ENCODE measurements at regions not wholly inside any gene's neighbourhood (a gene's known extent, or its start where the extent isn't known, plus 50 kb on each side); places are given as distances from the start of the nearest gene placed in this dataset.

DNA sequence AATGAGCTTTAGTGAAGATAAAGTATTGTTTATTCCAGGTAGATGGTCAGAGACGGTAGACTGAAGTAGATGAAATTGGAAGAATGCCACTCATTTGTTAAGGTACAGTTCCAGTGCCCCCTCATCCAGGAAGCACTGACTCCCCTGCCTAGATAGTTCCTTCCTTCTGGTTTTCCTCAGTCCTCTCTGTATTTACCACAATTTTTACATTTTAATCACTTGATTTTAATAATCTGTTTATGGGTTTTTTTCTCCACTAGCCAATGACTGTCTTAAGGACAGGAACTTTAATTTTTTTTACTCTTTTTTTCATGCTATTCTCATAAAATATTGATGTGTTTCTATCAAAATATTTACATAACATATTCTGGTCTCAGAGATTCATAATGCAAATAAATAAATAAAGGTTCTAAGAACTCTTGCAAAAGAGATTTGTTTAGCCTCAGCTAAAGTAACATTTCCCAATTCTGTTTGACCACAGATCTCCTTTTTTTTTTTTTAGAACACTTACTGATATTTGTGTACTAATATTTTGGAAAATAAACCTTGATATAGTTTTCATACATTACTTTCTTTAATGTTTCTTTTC is 651.6 kb downstream of the PLPP3 start:
- Histone ChIP-seq H3K9me3 (ENCODE audit: insufficient read depth, low read length) (0 out of 2 replicates have a peak, but pooled peaks cover 6% of the 10 kb centered on the region), H3K36me3 (ENCODE audit: insufficient read depth, insufficient read length, low read length) (no peaks in the 10 kb centered on the region), H3K4me3 (ENCODE audit: insufficient read length, low read depth) (no peak overlapping the region), H3K27me3 (ENCODE audit: insufficient read depth, insufficient read length) (no peaks in the 10 kb centered on the region), H3K4me1 (ENCODE audit: insufficient read depth, insufficient read length) (no peaks in the 10 kb centered on the region), H3K9ac (ENCODE audit: insufficient read length, low read depth) (no peak overlapping the region)
- DNase-seq (ENCODE audit: low read depth, low spot score), result no peak
- no peak for TF ChIP-seq ZNF274 (IDR thresholded peaks at IDR 0.05; ENCODE audit: low read depth, low read length)
- TF ChIP-seq YY1 (IDR thresholded peaks at IDR 0.05; ENCODE audit: insufficient read depth, insufficient read length), result no peak
- TF ChIP-seq SUZ12 (IDR thresholded peaks at IDR 0.05; ENCODE audit: extremely low read depth, insufficient read depth, insufficient read length), result no peak

DNA sequence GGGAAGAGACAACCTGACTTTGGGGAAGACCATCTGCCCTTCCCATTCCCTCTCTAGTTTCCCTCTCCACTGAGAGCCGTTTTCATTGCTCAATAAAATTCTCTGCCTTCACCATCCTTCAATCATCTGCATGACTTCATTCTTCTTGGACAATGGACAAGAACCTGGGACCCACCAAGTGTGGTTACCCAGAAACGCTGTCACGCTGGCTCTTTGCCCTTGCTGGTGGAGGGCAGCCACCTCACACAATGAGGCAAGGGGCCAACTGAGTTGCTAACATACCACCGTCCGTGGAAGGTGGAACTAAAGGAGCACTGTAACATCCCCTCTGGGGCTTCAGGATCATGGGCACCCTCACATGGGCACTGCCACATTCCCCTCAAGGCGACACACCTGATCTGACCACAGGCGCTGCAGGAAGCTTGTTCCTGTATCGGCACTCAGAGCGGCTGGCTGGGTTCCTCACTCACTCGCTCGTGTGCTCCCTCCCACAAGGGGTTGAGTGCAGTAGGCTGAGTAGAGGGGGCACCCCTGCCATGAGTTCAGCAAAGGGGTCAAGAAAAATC is 652.4 kb downstream of the PLPP3 start:
- Histone ChIP-seq H3K4me1 (ENCODE audit: insufficient read depth, insufficient read length) (no peaks in the 10 kb centered on the region), H3K27me3 (ENCODE audit: insufficient read depth, insufficient read length) (no peaks in the 10 kb centered on the region), H3K36me3 (ENCODE audit: insufficient read depth, insufficient read length, low read length) (no peaks in the 10 kb centered on the region), H3K9ac (ENCODE audit: insufficient read length, low read depth) (no peak overlapping the region), H3K4me3 (ENCODE audit: insufficient read length, low read depth) (no peak overlapping the region), H3K9me3 (ENCODE audit: insufficient read depth, low read length) (0 out of 2 replicates have a peak, but pooled peaks cover 6% of the 10 kb centered on the region)
- TF ChIP-seq SUZ12 (IDR thresholded peaks at IDR 0.05; ENCODE audit: extremely low read depth, insufficient read depth, insufficient read length), result no peak
- no peak for TF ChIP-seq YY1 (IDR thresholded peaks at IDR 0.05; ENCODE audit: insufficient read depth, insufficient read length)
- no peak for TF ChIP-seq ZNF274 (IDR thresholded peaks at IDR 0.05; ENCODE audit: low read depth, low read length)
- DNase-seq (ENCODE audit: low read depth, low spot score), result no peak

DNA sequence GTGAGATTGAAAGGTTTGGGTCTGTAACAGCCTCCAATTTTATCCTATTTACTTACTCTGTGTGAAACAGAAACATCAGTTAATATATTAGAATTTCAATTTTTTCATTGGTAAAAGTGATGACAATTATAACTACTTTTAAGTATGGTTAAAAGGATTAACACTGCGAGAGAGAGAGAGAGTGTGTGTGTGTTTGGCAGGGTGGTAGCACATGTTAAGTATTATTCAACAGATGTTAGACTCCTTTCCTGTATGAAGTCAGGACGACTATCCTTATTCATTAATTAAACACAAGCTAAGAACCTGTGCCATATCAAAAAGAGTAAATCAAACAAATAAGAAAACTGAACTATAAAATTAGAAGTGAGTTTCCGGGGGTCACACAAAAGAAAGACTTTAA is 662.5 kb downstream of the PLPP3 start:
- Histone ChIP-seq H3K36me3 (ENCODE audit: insufficient read depth, insufficient read length, low read length) (no peaks in the 10 kb centered on the region), H3K27me3 (ENCODE audit: insufficient read depth, insufficient read length) (no peaks in the 10 kb centered on the region), H3K9ac (ENCODE audit: insufficient read length, low read depth) (no peak overlapping the region), H3K4me3 (ENCODE audit: insufficient read length, low read depth) (no peak overlapping the region), H3K9me3 (ENCODE audit: insufficient read depth, low read length) (peaks cover 18% of the 10 kb centered on the region), H3K4me1 (ENCODE audit: insufficient read depth, insufficient read length) (no peaks in the 10 kb centered on the region)
- DNase-seq (ENCODE audit: low read depth, low spot score), result no peak
- TF ChIP-seq SUZ12 (IDR thresholded peaks at IDR 0.05; ENCODE audit: extremely low read depth, insufficient read depth, insufficient read length) (no peak), YY1 (IDR thresholded peaks at IDR 0.05; ENCODE audit: insufficient read depth, insufficient read length) (no peak), ZNF274 (IDR thresholded peaks at IDR 0.05; ENCODE audit: low read depth, low read length) (no peak)

DNA sequence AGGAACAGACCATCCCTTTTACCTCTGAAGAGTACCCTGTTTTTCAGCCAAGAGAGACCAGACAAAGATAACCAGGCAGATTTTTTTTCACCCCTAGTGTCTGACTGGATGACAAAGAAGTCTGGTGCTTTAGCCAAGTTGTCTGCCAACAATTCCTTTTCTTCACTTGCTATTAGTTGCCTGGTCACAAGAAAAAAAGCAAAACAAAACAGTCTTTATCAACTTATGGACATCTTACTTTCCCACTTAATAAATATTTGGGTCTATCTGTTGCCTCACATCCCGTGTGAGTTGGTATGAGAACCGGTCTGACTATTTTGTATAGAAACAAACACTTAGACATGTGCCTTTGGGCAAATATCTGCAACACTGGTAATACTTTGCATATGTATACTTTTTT is 662.9 kb downstream of the PLPP3 start:
- Histone ChIP-seq H3K36me3 (ENCODE audit: insufficient read depth, insufficient read length, low read length) (no peaks in the 10 kb centered on the region), H3K9me3 (ENCODE audit: insufficient read depth, low read length) (peaks cover 18% of the 10 kb centered on the region), H3K9ac (ENCODE audit: insufficient read length, low read depth) (no peak overlapping the region), H3K27me3 (ENCODE audit: insufficient read depth, insufficient read length) (no peaks in the 10 kb centered on the region), H3K4me1 (ENCODE audit: insufficient read depth, insufficient read length) (no peaks in the 10 kb centered on the region), H3K4me3 (ENCODE audit: insufficient read length, low read depth) (no peak overlapping the region)
- TF ChIP-seq ZNF274 (IDR thresholded peaks at IDR 0.05; ENCODE audit: low read depth, low read length) (no peak), YY1 (IDR thresholded peaks at IDR 0.05; ENCODE audit: insufficient read depth, insufficient read length) (no peak), SUZ12 (IDR thresholded peaks at IDR 0.05; ENCODE audit: extremely low read depth, insufficient read depth, insufficient read length) (no peak)
- no peak for DNase-seq (ENCODE audit: low read depth, low spot score)

DNA sequence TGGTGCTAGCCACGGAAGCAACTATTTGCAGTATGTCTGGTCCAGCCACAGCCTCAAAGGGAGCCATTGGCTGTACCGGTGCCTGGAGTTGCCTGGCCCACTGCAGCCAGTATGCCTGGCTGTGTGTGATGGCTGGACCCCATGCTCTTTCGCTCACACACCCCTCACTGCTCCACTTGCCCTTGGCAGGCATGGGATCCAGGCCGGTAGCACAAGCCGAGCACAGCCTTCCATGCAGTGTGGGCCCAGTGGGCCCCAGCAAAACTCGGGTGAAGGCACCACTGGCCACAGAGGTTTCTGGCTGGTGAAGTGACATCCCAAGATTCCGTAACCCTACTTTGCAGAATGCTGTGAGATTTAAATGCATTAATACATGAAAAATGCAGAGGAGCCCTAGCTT is 665.8 kb downstream of the PLPP3 start:
- Histone ChIP-seq H3K27me3 (ENCODE audit: insufficient read depth, insufficient read length) (no peaks in the 10 kb centered on the region), H3K9ac (ENCODE audit: insufficient read length, low read depth) (no peak overlapping the region), H3K4me1 (ENCODE audit: insufficient read depth, insufficient read length) (no peaks in the 10 kb centered on the region), H3K36me3 (ENCODE audit: insufficient read depth, insufficient read length, low read length) (no peaks in the 10 kb centered on the region), H3K9me3 (ENCODE audit: insufficient read depth, low read length) (peaks cover 18% of the 10 kb centered on the region), H3K4me3 (ENCODE audit: insufficient read length, low read depth) (no peak overlapping the region)
- TF ChIP-seq ZNF274 (IDR thresholded peaks at IDR 0.05; ENCODE audit: low read depth, low read length) (no peak), YY1 (IDR thresholded peaks at IDR 0.05; ENCODE audit: insufficient read depth, insufficient read length) (no peak), SUZ12 (IDR thresholded peaks at IDR 0.05; ENCODE audit: extremely low read depth, insufficient read depth, insufficient read length) (no peak)
- no peak for DNase-seq (ENCODE audit: low read depth, low spot score)

DNA sequence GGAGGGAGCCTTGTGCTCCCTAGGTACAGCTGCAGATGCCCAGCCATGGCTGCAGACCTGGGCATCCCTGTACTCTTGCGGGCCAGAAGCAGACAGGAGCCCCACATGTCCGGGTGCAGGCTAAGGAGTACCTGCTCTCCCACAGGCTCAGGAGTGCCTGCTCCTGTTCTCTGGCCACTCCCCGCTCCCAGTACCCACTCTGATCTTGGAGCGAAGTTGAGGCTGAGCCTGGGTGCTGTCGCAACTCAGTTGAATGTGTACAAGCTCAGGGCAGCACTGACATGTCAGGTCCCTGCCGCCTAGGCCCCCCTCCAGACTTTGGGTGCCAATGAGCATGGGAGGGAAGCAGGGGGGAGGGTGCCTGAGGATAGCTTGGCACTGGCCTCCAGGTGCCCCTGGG is 666.9 kb downstream of the PLPP3 start:
- Histone ChIP-seq H3K27me3 (ENCODE audit: insufficient read depth, insufficient read length) (no peaks in the 10 kb centered on the region), H3K36me3 (ENCODE audit: insufficient read depth, insufficient read length, low read length) (no peaks in the 10 kb centered on the region), H3K4me3 (ENCODE audit: insufficient read length, low read depth) (no peak overlapping the region), H3K4me1 (ENCODE audit: insufficient read depth, insufficient read length) (no peaks in the 10 kb centered on the region), H3K9me3 (ENCODE audit: insufficient read depth, low read length) (peaks cover 18% of the 10 kb centered on the region), H3K9ac (ENCODE audit: insufficient read length, low read depth) (no peak overlapping the region)
- no peak for TF ChIP-seq SUZ12 (IDR thresholded peaks at IDR 0.05; ENCODE audit: extremely low read depth, insufficient read depth, insufficient read length)
- no peak for DNase-seq (ENCODE audit: low read depth, low spot score)

DNA sequence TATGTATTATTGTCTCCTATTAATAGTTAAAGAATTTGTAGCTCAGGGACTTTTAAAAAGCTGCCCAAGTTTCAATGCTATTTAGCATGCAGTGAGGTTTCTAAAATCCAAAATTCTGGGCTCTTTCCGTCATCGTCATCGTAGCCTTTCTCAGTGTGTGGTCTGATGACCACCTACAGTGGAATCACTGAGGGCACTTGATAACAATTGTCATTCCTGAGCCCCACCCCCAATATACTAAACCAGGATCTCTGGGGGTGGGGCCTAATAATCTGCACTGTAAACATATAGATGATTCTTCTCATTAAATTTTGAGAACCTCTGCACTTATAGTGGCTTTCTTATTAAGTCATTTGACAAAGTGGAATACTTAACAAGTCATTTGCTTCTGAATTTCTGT is 674.8 kb downstream of the PLPP3 start:
- Histone ChIP-seq H3K36me3 (ENCODE audit: insufficient read depth, insufficient read length, low read length) (no peaks in the 10 kb centered on the region), H3K9ac (ENCODE audit: insufficient read length, low read depth) (no peak overlapping the region), H3K4me1 (ENCODE audit: insufficient read depth, insufficient read length) (no peaks in the 10 kb centered on the region), H3K27me3 (ENCODE audit: insufficient read depth, insufficient read length) (no peaks in the 10 kb centered on the region), H3K9me3 (ENCODE audit: insufficient read depth, low read length) (no peaks in the 10 kb centered on the region), H3K4me3 (ENCODE audit: insufficient read length, low read depth) (no peak overlapping the region)
- TF ChIP-seq SUZ12 (IDR thresholded peaks at IDR 0.05; ENCODE audit: extremely low read depth, insufficient read depth, insufficient read length), result no peak
- no peak for TF ChIP-seq ZNF274 (IDR thresholded peaks at IDR 0.05; ENCODE audit: low read depth, low read length)
- no peak for TF ChIP-seq YY1 (IDR thresholded peaks at IDR 0.05; ENCODE audit: insufficient read depth, insufficient read length)
- no peak for DNase-seq (ENCODE audit: low read depth, low spot score)

Data from NT2/D1 (cell line).